ENCODE measurements at regions not wholly inside any gene's neighbourhood (a gene's known extent, or its start where the extent isn't known, plus 50 kb on each side); places are given as distances from the start of the nearest gene placed in this dataset.

- no peak overlapping the region for H3K9ac ChIP-seq (ENCODE audit: low read depth, low read length, poor library complexity)
- no peak overlapping the region for H4K91ac ChIP-seq (ENCODE audit: low read depth, low read length, poor library complexity)
- H3K4me1 ChIP-seq (ENCODE audit: control insufficient read depth in 2 of 2, insufficient read depth in 1 of 2, low read depth in 1 of 2, low read length in 2 of 2), result peaks cover 0 to 4% of the 10 kb centered on the region in 2 donors
- no peak overlapping the region for H4K8ac ChIP-seq (ENCODE audit: low read depth, low read length)
- no peaks in the 10 kb centered on the region for H3K9me3 ChIP-seq (replicated peaks in 1 of 2; ENCODE audit: control insufficient read depth in 2 of 2, insufficient read depth in 1 of 2, low read depth in 1 of 2, low read length in 2 of 2)
- H3K36me3 ChIP-seq (replicated peaks in 1 of 2; ENCODE audit: control insufficient read depth in 2 of 2, insufficient read depth in 2 of 2, low read length in 2 of 2), result no peaks in the 10 kb centered on the region
- no peak overlapping the region for H3K18ac ChIP-seq (ENCODE audit: low read length)
- no peak overlapping the region for H2BK15ac ChIP-seq (ENCODE audit: low read length)
- no peak overlapping the region for H3K4ac ChIP-seq (ENCODE audit: low read length)
- no peaks in the 10 kb centered on the region for H3K27me3 ChIP-seq (ENCODE audit: control insufficient read depth in 3 of 3, insufficient read depth in 3 of 3, low read depth in 1 of 3, low read length in 3 of 3)
- H3K14ac ChIP-seq (ENCODE audit: low read length), result no peak overlapping the region
- no CpG with 5 or more reads among the region's 6 CpGs for WGBS, 2 donors (ENCODE audit: extremely low coverage in 2 of 2, insufficient read length in 2 of 2, insufficient replicate concordance in 1 of 2)
- no peak overlapping the region for H3K27ac ChIP-seq (replicated peaks; ENCODE audit: low read length)
- no peak overlapping the region for H3K4me3 ChIP-seq (ENCODE audit: low read length in 2 of 2)
- no peak overlapping the region for H2AFZ ChIP-seq (ENCODE audit: low read length)
- no peak overlapping the region for H3K23ac ChIP-seq (ENCODE audit: low read depth, low read length, poor library complexity)
- no peak overlapping the region for H2BK5ac ChIP-seq (ENCODE audit: low read length)
- H3K79me1 ChIP-seq (ENCODE audit: low read depth, low read length), result no peaks in the 10 kb centered on the region
- no peak overlapping the region for H2BK120ac ChIP-seq (ENCODE audit: low read depth, low read length)
- no peak overlapping the region for H3K4me2 ChIP-seq (ENCODE audit: insufficient read depth, low read length, poor library complexity, severe bottlenecking)
- no peak overlapping the region for H2AK5ac ChIP-seq (ENCODE audit: low read depth, low read length)
- no peak for DNase-seq (ENCODE audit: low spot score)
- H2BK12ac ChIP-seq (ENCODE audit: low read length), result no peak overlapping the region
Measured at GRCh38 chr1:56148326-56149193, 430.8 kb downstream of the PLPP3 start.

- no peak overlapping the region for H4K91ac ChIP-seq (ENCODE audit: low read depth, low read length, poor library complexity)
- H2BK12ac ChIP-seq (ENCODE audit: low read length), result no peak overlapping the region
- H3K36me3 ChIP-seq (replicated peaks in 1 of 2; ENCODE audit: control insufficient read depth in 2 of 2, insufficient read depth in 2 of 2, low read length in 2 of 2), result no peaks in the 10 kb centered on the region
- H3K4me1 ChIP-seq (ENCODE audit: control insufficient read depth in 2 of 2, insufficient read depth in 1 of 2, low read depth in 1 of 2, low read length in 2 of 2), result no peaks in the 10 kb centered on the region
- H3K9me3 ChIP-seq (replicated peaks in 1 of 2; ENCODE audit: control insufficient read depth in 2 of 2, insufficient read depth in 1 of 2, low read depth in 1 of 2, low read length in 2 of 2), result no peaks in the 10 kb centered on the region
- H3K27ac ChIP-seq (replicated peaks; ENCODE audit: low read length), result no peak overlapping the region
- H2BK15ac ChIP-seq (ENCODE audit: low read length), result no peak overlapping the region
- H3K23ac ChIP-seq (ENCODE audit: low read depth, low read length, poor library complexity), result no peak overlapping the region
- no peak overlapping the region for H3K4ac ChIP-seq (ENCODE audit: low read length)
- no peaks in the 10 kb centered on the region for H3K79me1 ChIP-seq (ENCODE audit: low read depth, low read length)
- H3K4me2 ChIP-seq (ENCODE audit: insufficient read depth, low read length, poor library complexity, severe bottlenecking), result no peak overlapping the region
- H3K4me3 ChIP-seq (ENCODE audit: low read length in 2 of 2), result no peak overlapping the region
- no peak overlapping the region for H4K8ac ChIP-seq (ENCODE audit: low read depth, low read length)
- no peaks in the 10 kb centered on the region for H3K27me3 ChIP-seq (ENCODE audit: control insufficient read depth in 3 of 3, insufficient read depth in 3 of 3, low read depth in 1 of 3, low read length in 3 of 3)
- no peak overlapping the region for H3K9ac ChIP-seq (ENCODE audit: low read depth, low read length, poor library complexity)
- H2AFZ ChIP-seq (ENCODE audit: low read length), result no peak overlapping the region
- no peak overlapping the region for H2BK120ac ChIP-seq (ENCODE audit: low read depth, low read length)
- H2AK5ac ChIP-seq (ENCODE audit: low read depth, low read length), result no peak overlapping the region
- no peak for DNase-seq (ENCODE audit: low spot score)
- WGBS, 2 donors (ENCODE audit: extremely low coverage in 2 of 2, insufficient read length in 2 of 2, insufficient replicate concordance in 1 of 2), result no CpG with 5 or more reads among the region's 1 CpG
- no peak overlapping the region for H3K14ac ChIP-seq (ENCODE audit: low read length)
- no peak overlapping the region for H2BK5ac ChIP-seq (ENCODE audit: low read length)
- no peak overlapping the region for H3K18ac ChIP-seq (ENCODE audit: low read length)
Measured at GRCh38 chr1:56147459-56147858, 431.9 kb downstream of the PLPP3 start.

- no CpG with 5 or more reads among the region's 2 CpGs for WGBS, 2 donors (ENCODE audit: extremely low coverage in 2 of 2, insufficient read length in 2 of 2, insufficient replicate concordance in 1 of 2)
Measured at GRCh38 chr1:56147034-56147433, 432.3 kb downstream of the PLPP3 start.

GRCh38 chr1:56146449-56146848 is 432.9 kb downstream of the PLPP3 start:
- H3K23ac ChIP-seq (ENCODE audit: low read depth, low read length, poor library complexity), result no peak overlapping the region
- H2AK5ac ChIP-seq (ENCODE audit: low read depth, low read length), result no peak overlapping the region
- DNase-seq (ENCODE audit: low spot score), result no peak
- no peak overlapping the region for H2BK15ac ChIP-seq (ENCODE audit: low read length)
- no peak overlapping the region for H3K18ac ChIP-seq (ENCODE audit: low read length)
- no peak overlapping the region for H3K27ac ChIP-seq (replicated peaks; ENCODE audit: low read length)
- H4K8ac ChIP-seq (ENCODE audit: low read depth, low read length), result no peak overlapping the region
- H3K4me1 ChIP-seq (ENCODE audit: control insufficient read depth in 2 of 2, insufficient read depth in 1 of 2, low read depth in 1 of 2, low read length in 2 of 2), result no peaks in the 10 kb centered on the region
- H2BK5ac ChIP-seq (ENCODE audit: low read length), result no peak overlapping the region
- no peak overlapping the region for H3K9ac ChIP-seq (ENCODE audit: low read depth, low read length, poor library complexity)
- H3K36me3 ChIP-seq (replicated peaks in 1 of 2; ENCODE audit: control insufficient read depth in 2 of 2, insufficient read depth in 2 of 2, low read length in 2 of 2), result no peaks in the 10 kb centered on the region
- H2AFZ ChIP-seq (ENCODE audit: low read length), result no peak overlapping the region
- H3K14ac ChIP-seq (ENCODE audit: low read length), result no peak overlapping the region
- H3K4me2 ChIP-seq (ENCODE audit: insufficient read depth, low read length, poor library complexity, severe bottlenecking), result no peak overlapping the region
- no peak overlapping the region for H4K91ac ChIP-seq (ENCODE audit: low read depth, low read length, poor library complexity)
- no peak overlapping the region for H2BK12ac ChIP-seq (ENCODE audit: low read length)
- H3K9me3 ChIP-seq (replicated peaks in 1 of 2; ENCODE audit: control insufficient read depth in 2 of 2, insufficient read depth in 1 of 2, low read depth in 1 of 2, low read length in 2 of 2), result no peaks in the 10 kb centered on the region
- no peak overlapping the region for H3K4ac ChIP-seq (ENCODE audit: low read length)
- no peak overlapping the region for H3K4me3 ChIP-seq (ENCODE audit: low read length in 2 of 2)
- H3K27me3 ChIP-seq (ENCODE audit: control insufficient read depth in 3 of 3, insufficient read depth in 3 of 3, low read depth in 1 of 3, low read length in 3 of 3), result no peaks in the 10 kb centered on the region
- H3K79me1 ChIP-seq (ENCODE audit: low read depth, low read length), result no peaks in the 10 kb centered on the region
- no CpG with 5 or more reads among the region's 2 CpGs for WGBS, 2 donors (ENCODE audit: extremely low coverage in 2 of 2, insufficient read length in 2 of 2, insufficient replicate concordance in 1 of 2)
- no peak overlapping the region for H2BK120ac ChIP-seq (ENCODE audit: low read depth, low read length)

More at GRCh38 chr1:56147034-56147433, 432.3 kb downstream of the PLPP3 start:
- no peak overlapping the region for H2AFZ ChIP-seq (ENCODE audit: low read length)
- no peak overlapping the region for H3K18ac ChIP-seq (ENCODE audit: low read length)
- H4K8ac ChIP-seq (ENCODE audit: low read depth, low read length), result no peak overlapping the region
- H2AK5ac ChIP-seq (ENCODE audit: low read depth, low read length), result no peak overlapping the region
- H3K79me1 ChIP-seq (ENCODE audit: low read depth, low read length), result no peaks in the 10 kb centered on the region
- no peak for DNase-seq (ENCODE audit: low spot score)
- no peaks in the 10 kb centered on the region for H3K27me3 ChIP-seq (ENCODE audit: control insufficient read depth in 3 of 3, insufficient read depth in 3 of 3, low read depth in 1 of 3, low read length in 3 of 3)
- no peak overlapping the region for H3K4me2 ChIP-seq (ENCODE audit: insufficient read depth, low read length, poor library complexity, severe bottlenecking)
- no peak overlapping the region for H4K91ac ChIP-seq (ENCODE audit: low read depth, low read length, poor library complexity)
- no peak overlapping the region for H2BK120ac ChIP-seq (ENCODE audit: low read depth, low read length)
- no peaks in the 10 kb centered on the region for H3K36me3 ChIP-seq (replicated peaks in 1 of 2; ENCODE audit: control insufficient read depth in 2 of 2, insufficient read depth in 2 of 2, low read length in 2 of 2)
- H2BK5ac ChIP-seq (ENCODE audit: low read length), result no peak overlapping the region
- no peak overlapping the region for H3K9ac ChIP-seq (ENCODE audit: low read depth, low read length, poor library complexity)
- no peak overlapping the region for H3K14ac ChIP-seq (ENCODE audit: low read length)
- H3K27ac ChIP-seq (replicated peaks; ENCODE audit: low read length), result no peak overlapping the region
- H3K9me3 ChIP-seq (replicated peaks in 1 of 2; ENCODE audit: control insufficient read depth in 2 of 2, insufficient read depth in 1 of 2, low read depth in 1 of 2, low read length in 2 of 2), result no peaks in the 10 kb centered on the region
- no peak overlapping the region for H2BK12ac ChIP-seq (ENCODE audit: low read length)
- no peak overlapping the region for H3K4me3 ChIP-seq (ENCODE audit: low read length in 2 of 2)
- H3K4me1 ChIP-seq (ENCODE audit: control insufficient read depth in 2 of 2, insufficient read depth in 1 of 2, low read depth in 1 of 2, low read length in 2 of 2), result no peaks in the 10 kb centered on the region
- H3K23ac ChIP-seq (ENCODE audit: low read depth, low read length, poor library complexity), result no peak overlapping the region
- no peak overlapping the region for H2BK15ac ChIP-seq (ENCODE audit: low read length)
- H3K4ac ChIP-seq (ENCODE audit: low read length), result no peak overlapping the region

Measured in neuronal stem cell (in vitro differentiated cells).